Smooth muscle cell (in vitro differentiated cells): ENCODE measurements at regions not wholly inside any gene's neighbourhood (a gene's known extent, or its start where the extent isn't known, plus 50 kb on each side); places are given as distances from the start of the nearest gene placed in this dataset.

Experiments used
- DNase-seq: peaks from one replicate; lab custom pipeline; 2025; ENCODE audit not compliant: unreplicated experiment; lab: John Stamatoyannopoulos, UW
- H2AFZ ChIP-seq: fragments of 200-600 bp; sonication (generic); 2 replicates; pipeline ENCODE4 v1.6.0; 2016; ENCODE audit warnings: antibody characterized with exemption, low read depth, mild to moderate bottlenecking
- H3F3A ChIP-seq: fragments of 200-600 bp; sonication (generic); 2 replicates; pipeline ENCODE4 v1.6.0; 2017; ENCODE audit warnings: antibody characterized with exemption, low read depth
- H3K27ac ChIP-seq: fragments of 200-600 bp; sonication (generic); 2 replicates; pipeline ENCODE4 v1.5.1; 2016; ENCODE audit warnings: low read depth, mild to moderate bottlenecking
- H3K27me3 ChIP-seq: fragments of 200-600 bp; sonication (generic); 2 replicates; pipeline ENCODE4 v1.6.1; 2016; ENCODE audit warnings: low read depth, mild to moderate bottlenecking
- H3K36me3 ChIP-seq: fragments of 200-600 bp; sonication (generic); 2 replicates; pipeline ENCODE4 v1.5.1; 2016; ENCODE audit warnings: low read depth
- H3K4me1 ChIP-seq: fragments of 200-600 bp; sonication (generic); 2 replicates; pipeline ENCODE4 v1.5.1; 2016; ENCODE audit warnings: low read depth
- H3K4me2 ChIP-seq: fragments of 200-600 bp; sonication (generic); 2 replicates; pipeline ENCODE4 v1.6.0; 2016; ENCODE audit warnings: mild to moderate bottlenecking
- H3K4me3 ChIP-seq: fragments of 200-600 bp; sonication (generic); 2 replicates; pipeline ENCODE4 v1.5.1; 2016; ENCODE audit warnings: mild to moderate bottlenecking
- H3K79me2 ChIP-seq: fragments of 200-600 bp; sonication (generic); 2 replicates; pipeline ENCODE4 v1.6.0; 2016; ENCODE audit warnings: low read depth, mild to moderate bottlenecking
- H3K9ac ChIP-seq: fragments of 200-600 bp; sonication (generic); 2 replicates; pipeline ENCODE4 v1.6.0; 2016; ENCODE audit warnings: low read depth
- H3K9me3 ChIP-seq: fragments of 200-600 bp; sonication (generic); replicated peaks from 2 replicates; pipeline ENCODE4 v1.5.1; 2016; ENCODE audit warnings: low read depth
- H4K20me1 ChIP-seq: fragments of 200-600 bp; sonication (generic); 2 replicates; pipeline ENCODE4 v1.6.0; 2016; ENCODE audit warnings: low read depth
- WGBS: methylation state at CpG from one replicate; pipeline ENCODE4 v1.1.7; 2016; ENCODE audit warnings: low lambda C conversion rate; 5-methylcytosine and 5-hydroxymethylcytosine counted together
- TF ChIP-seq, protein P1 (sequence below): fragments of 200-600 bp; sonication (generic); IDR thresholded peaks from 2 replicates; pipeline ENCODE4 v1.5.1; 2017; ENCODE audit warnings: borderline replicate concordance, mild to moderate bottlenecking, antibody characterized with exemption; ENCODE audit not compliant: insufficient read depth, poor library complexity, severe bottlenecking

DNA sequence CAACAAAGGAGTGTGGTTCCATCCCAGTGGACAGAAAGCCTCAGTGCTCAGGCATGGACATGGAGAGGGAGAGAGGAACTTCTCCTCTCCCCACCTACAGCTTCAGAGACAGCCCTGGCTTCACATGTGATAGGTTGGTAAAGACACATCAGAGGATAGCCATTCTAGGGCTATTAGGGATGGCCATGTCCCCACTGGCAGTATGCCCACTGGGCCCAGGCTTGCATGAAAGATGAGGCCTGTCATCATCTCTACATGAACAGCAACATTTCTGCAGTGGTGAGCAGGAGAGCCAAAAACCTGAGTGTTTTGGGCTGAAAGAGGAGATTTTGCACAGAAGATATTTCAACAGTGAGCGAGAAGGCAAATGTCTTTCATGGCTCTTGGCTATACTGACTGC, 517.2 kb downstream of the NR4A2 start:
- Histone ChIP-seq H2AFZ (no peak overlapping the region), H3K36me3 (no peaks in the 10 kb centered on the region), H3K27me3 (no peaks in the 10 kb centered on the region), H3F3A (no peaks in the 10 kb centered on the region), H3K4me1 (no peaks in the 10 kb centered on the region), H4K20me1 (no peaks in the 10 kb centered on the region), H3K27ac (no peak overlapping the region), H3K9ac (no peak overlapping the region), H3K9me3 (no peaks in the 10 kb centered on the region), H3K4me2 (no peak overlapping the region), H3K79me2 (no peaks in the 10 kb centered on the region), H3K4me3 (no peak overlapping the region)
- DNase-seq: no peak
- TF ChIP-seq, protein P1, sequence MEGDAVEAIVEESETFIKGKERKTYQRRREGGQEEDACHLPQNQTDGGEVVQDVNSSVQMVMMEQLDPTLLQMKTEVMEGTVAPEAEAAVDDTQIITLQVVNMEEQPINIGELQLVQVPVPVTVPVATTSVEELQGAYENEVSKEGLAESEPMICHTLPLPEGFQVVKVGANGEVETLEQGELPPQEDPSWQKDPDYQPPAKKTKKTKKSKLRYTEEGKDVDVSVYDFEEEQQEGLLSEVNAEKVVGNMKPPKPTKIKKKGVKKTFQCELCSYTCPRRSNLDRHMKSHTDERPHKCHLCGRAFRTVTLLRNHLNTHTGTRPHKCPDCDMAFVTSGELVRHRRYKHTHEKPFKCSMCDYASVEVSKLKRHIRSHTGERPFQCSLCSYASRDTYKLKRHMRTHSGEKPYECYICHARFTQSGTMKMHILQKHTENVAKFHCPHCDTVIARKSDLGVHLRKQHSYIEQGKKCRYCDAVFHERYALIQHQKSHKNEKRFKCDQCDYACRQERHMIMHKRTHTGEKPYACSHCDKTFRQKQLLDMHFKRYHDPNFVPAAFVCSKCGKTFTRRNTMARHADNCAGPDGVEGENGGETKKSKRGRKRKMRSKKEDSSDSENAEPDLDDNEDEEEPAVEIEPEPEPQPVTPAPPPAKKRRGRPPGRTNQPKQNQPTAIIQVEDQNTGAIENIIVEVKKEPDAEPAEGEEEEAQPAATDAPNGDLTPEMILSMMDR: no peak
- WGBS: 100% methylated on average over 1 of the region's 1 CpG

DNA sequence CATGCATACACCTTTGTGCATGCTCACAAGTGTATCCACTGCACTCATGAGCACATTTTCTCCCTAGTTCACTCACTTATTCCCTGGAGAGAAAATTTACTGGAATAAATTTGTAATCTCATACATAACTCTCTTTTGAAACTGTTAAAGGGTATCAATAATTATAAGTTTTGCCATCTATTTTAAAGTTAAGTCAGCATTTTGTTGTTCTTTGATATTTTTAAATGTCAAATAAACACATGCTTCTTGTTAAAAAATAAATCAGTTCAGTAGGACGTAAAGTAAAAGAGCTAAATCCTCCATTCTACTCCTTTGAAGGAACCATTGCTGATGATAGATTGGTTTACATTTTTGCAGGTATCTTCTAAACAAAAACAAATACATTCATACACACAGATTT, 522.1 kb downstream of the NR4A2 start:
- WGBS: 94% methylated on average over 1 of the region's 1 CpG
- TF ChIP-seq, protein P1: no peak
- no peak overlapping the region for H3K9ac ChIP-seq
- no peaks in the 10 kb centered on the region for H3K9me3 ChIP-seq
- no peaks in the 10 kb centered on the region for H3K27me3 ChIP-seq
- no peaks in the 10 kb centered on the region for H3K79me2 ChIP-seq
- H3K27ac ChIP-seq: no peak overlapping the region
- H3K4me1 ChIP-seq: no peaks in the 10 kb centered on the region
- no peak overlapping the region for H2AFZ ChIP-seq
- DNase-seq: no peak
- H3K36me3 ChIP-seq: no peaks in the 10 kb centered on the region
- no peak overlapping the region for H3K4me2 ChIP-seq
- H4K20me1 ChIP-seq: no peaks in the 10 kb centered on the region
- H3F3A ChIP-seq: no peaks in the 10 kb centered on the region
- H3K4me3 ChIP-seq: no peak overlapping the region

DNA sequence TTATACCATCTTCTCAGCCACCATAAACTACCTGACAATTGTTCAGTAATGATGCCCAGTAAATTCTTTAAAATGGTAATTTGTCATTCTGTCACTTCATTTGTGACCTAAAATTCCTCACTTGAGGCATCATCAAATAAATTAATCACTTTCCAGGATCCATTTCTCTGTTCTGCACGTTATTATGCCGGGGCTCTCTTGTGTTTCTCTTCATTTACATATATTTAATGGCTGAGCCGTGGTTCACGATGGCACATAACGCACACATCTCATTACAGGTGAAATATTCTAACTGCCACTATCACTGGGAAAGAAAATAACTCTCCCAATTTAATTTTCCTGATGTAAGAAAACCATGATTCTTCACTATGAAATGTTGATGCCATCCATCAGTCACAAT, 529.6 kb downstream of the NR4A2 start:
- TF ChIP-seq, protein P1: no peak
- no peak overlapping the region for H3K9ac ChIP-seq
- H3K4me3 ChIP-seq: no peak overlapping the region
- no peaks in the 10 kb centered on the region for H3F3A ChIP-seq
- no peaks in the 10 kb centered on the region for H3K79me2 ChIP-seq
- H3K36me3 ChIP-seq: no peaks in the 10 kb centered on the region
- no peaks in the 10 kb centered on the region for H3K27me3 ChIP-seq
- no peak for DNase-seq
- H3K4me1 ChIP-seq: no peaks in the 10 kb centered on the region
- WGBS: 91% methylated on average over 5 of the region's 5 CpGs
- no peaks in the 10 kb centered on the region for H4K20me1 ChIP-seq
- no peaks in the 10 kb centered on the region for H3K9me3 ChIP-seq
- H3K27ac ChIP-seq: no peak overlapping the region
- H2AFZ ChIP-seq: no peak overlapping the region
- no peak overlapping the region for H3K4me2 ChIP-seq

DNA sequence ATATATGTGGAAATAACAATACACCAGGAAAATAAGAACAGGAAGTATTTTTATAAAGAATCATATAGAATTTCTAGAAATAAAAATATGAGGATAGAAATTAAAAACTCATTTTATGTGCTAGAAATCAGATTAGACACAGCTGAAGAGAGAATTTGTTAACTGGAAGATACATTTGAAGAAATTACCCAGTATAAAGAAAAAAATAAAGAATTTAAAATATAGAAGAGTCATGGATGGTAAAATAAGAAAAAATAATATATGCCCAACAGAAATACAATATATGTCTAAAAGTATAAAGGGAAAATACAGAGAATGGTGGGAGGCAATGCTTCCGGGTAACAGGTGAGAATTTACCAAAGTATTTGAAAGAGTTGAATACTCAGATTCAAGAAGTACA, 539.9 kb downstream of the NR4A2 start:
- Histone ChIP-seq H3K4me2 (no peak overlapping the region), H3F3A (no peaks in the 10 kb centered on the region), H3K27me3 (no peaks in the 10 kb centered on the region), H3K4me3 (no peak overlapping the region), H3K4me1 (no peaks in the 10 kb centered on the region), H4K20me1 (no peaks in the 10 kb centered on the region), H2AFZ (no peak overlapping the region), H3K27ac (no peak overlapping the region), H3K9me3 (peaks cover 4% of the 10 kb centered on the region), H3K9ac (no peak overlapping the region), H3K79me2 (no peaks in the 10 kb centered on the region), H3K36me3 (no peaks in the 10 kb centered on the region)
- TF ChIP-seq, protein P1: no peak
- DNase-seq: no peak
- 94% methylated on average over 1 of the region's 1 CpG for WGBS
